ENCODE measurements at regions not wholly inside any gene's neighbourhood (a gene's known extent, or its start where the extent isn't known, plus 50 kb on each side); places are given as distances from the start of the nearest gene placed in this dataset.

DNA sequence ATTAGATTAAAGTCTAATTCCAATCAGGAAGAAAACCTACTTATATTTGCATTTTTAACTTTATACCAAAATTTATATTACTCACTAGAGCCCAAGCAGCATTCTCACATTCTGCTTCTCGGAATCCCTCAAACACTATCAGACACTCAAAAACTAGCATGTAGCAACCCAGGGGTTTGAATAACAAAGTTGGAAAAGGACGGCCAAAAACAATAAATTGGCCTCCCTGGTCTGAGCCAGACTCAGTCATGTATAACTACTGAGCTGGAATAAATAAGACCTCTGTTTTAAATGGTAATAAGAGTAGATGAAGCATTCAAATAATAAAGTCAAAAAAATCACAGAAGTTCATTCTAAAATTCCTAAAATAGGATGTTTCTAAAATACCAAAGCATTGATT is 290.9 kb downstream of the IRS1 start:
- DNase-seq (ENCODE audit: low read depth in 1 of 2, low spot score in 1 of 2) = no peak
- TF ChIP-seq, protein P1, sequence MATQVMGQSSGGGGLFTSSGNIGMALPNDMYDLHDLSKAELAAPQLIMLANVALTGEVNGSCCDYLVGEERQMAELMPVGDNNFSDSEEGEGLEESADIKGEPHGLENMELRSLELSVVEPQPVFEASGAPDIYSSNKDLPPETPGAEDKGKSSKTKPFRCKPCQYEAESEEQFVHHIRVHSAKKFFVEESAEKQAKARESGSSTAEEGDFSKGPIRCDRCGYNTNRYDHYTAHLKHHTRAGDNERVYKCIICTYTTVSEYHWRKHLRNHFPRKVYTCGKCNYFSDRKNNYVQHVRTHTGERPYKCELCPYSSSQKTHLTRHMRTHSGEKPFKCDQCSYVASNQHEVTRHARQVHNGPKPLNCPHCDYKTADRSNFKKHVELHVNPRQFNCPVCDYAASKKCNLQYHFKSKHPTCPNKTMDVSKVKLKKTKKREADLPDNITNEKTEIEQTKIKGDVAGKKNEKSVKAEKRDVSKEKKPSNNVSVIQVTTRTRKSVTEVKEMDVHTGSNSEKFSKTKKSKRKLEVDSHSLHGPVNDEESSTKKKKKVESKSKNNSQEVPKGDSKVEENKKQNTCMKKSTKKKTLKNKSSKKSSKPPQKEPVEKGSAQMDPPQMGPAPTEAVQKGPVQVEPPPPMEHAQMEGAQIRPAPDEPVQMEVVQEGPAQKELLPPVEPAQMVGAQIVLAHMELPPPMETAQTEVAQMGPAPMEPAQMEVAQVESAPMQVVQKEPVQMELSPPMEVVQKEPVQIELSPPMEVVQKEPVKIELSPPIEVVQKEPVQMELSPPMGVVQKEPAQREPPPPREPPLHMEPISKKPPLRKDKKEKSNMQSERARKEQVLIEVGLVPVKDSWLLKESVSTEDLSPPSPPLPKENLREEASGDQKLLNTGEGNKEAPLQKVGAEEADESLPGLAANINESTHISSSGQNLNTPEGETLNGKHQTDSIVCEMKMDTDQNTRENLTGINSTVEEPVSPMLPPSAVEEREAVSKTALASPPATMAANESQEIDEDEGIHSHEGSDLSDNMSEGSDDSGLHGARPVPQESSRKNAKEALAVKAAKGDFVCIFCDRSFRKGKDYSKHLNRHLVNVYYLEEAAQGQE (IDR thresholded peaks at IDR 0.05; ENCODE audit: insufficient replicate concordance, low read depth) = no peak
- H3K27ac ChIP-seq (replicated peaks) = no peak overlapping the region
- H3K4me3 ChIP-seq (replicated peaks; ENCODE audit: insufficient read depth, low read length) = no peak overlapping the region
- no peaks in the 10 kb centered on the region for H3K27me3 ChIP-seq (ENCODE audit: insufficient read depth, poor library complexity, severe bottlenecking)

DNA sequence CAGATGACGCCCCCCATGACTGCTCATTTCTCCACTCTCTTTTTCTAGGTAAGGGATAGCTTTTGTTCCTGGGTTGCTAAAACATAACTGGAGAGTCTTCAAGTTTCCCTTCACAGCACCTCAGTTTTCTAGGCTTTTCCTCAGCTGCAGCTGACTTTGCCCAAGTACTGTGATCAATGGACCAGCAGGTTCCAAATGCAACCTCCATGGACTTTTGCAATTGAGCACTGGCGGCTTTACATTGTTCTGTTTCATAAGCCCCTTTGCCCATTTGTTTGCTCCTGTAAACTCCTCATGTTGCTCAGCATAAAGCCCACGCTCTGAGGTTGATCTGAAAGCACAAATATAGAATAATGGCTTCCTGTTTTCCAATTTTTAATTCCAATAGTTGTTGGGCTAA is 291.6 kb downstream of the IRS1 start:
- DNase-seq (ENCODE audit: low read depth in 1 of 2, low spot score in 1 of 2) = no peak
- TF ChIP-seq, protein P2, sequence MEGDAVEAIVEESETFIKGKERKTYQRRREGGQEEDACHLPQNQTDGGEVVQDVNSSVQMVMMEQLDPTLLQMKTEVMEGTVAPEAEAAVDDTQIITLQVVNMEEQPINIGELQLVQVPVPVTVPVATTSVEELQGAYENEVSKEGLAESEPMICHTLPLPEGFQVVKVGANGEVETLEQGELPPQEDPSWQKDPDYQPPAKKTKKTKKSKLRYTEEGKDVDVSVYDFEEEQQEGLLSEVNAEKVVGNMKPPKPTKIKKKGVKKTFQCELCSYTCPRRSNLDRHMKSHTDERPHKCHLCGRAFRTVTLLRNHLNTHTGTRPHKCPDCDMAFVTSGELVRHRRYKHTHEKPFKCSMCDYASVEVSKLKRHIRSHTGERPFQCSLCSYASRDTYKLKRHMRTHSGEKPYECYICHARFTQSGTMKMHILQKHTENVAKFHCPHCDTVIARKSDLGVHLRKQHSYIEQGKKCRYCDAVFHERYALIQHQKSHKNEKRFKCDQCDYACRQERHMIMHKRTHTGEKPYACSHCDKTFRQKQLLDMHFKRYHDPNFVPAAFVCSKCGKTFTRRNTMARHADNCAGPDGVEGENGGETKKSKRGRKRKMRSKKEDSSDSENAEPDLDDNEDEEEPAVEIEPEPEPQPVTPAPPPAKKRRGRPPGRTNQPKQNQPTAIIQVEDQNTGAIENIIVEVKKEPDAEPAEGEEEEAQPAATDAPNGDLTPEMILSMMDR (IDR thresholded peaks at IDR 0.05; ENCODE audit: insufficient read depth, low read length) = no peak
- TF ChIP-seq SPI1 (IDR thresholded peaks at IDR 0.05; ENCODE audit: borderline replicate concordance, low read depth) (no peak), POLR2AphosphoS5 (IDR thresholded peaks at IDR 0.05; ENCODE audit: low read depth) (no peak), GABPA (IDR thresholded peaks at IDR 0.05; ENCODE audit: low read depth) (no peak)
- TF ChIP-seq, protein P1 (IDR thresholded peaks at IDR 0.05; ENCODE audit: insufficient replicate concordance, low read depth) = no peak
- Histone ChIP-seq H3K4me3 (replicated peaks; ENCODE audit: insufficient read depth, low read length) (no peak overlapping the region), H3K27ac (replicated peaks) (no peak overlapping the region), H3K27me3 (ENCODE audit: insufficient read depth, poor library complexity, severe bottlenecking) (no peaks in the 10 kb centered on the region)

GRCh38 chr2:226497146-226497909 is 302.3 kb downstream of the IRS1 start:
- Histone ChIP-seq H3K27me3 (ENCODE audit: insufficient read depth, poor library complexity, severe bottlenecking) (no peaks in the 10 kb centered on the region), H3K4me3 (replicated peaks; ENCODE audit: insufficient read depth, low read length) (no peak overlapping the region), H3K27ac (replicated peaks) (no peak overlapping the region)
- TF ChIP-seq POLR2AphosphoS5 (IDR thresholded peaks at IDR 0.05; ENCODE audit: low read depth) (no peak), GABPA (IDR thresholded peaks at IDR 0.05; ENCODE audit: low read depth) (no peak), SPI1 (IDR thresholded peaks at IDR 0.05; ENCODE audit: borderline replicate concordance, low read depth) (no peak)
- TF ChIP-seq, protein P2 (IDR thresholded peaks at IDR 0.05; ENCODE audit: insufficient read depth, low read length) = no peak
- TF ChIP-seq, protein P1 (IDR thresholded peaks at IDR 0.05; ENCODE audit: insufficient replicate concordance, low read depth) = no peak
- DNase-seq (ENCODE audit: low read depth in 1 of 2, low spot score in 1 of 2) = no peak
